GM21360 (cell line): ENCODE measurements at regions not wholly inside any gene's neighbourhood (a gene's known extent, or its start where the extent isn't known, plus 50 kb on each side); places are given as distances from the start of the nearest gene placed in this dataset.

Source experiments
- ATAC-seq: cut with Tn5 transposase; IDR thresholded peaks from one replicate; pipeline ENCODE4 v1.9.1; 2021; ENCODE audit warnings: mild to moderate bottlenecking, moderate library complexity; ENCODE audit not compliant: unreplicated experiment

GRCh38 chr19:28943651-28944050, 269.3 kb downstream of the UQCRFS1 start:
- no peak for ATAC-seq

- no peak for ATAC-seq
These were observed 271.1 kb downstream of the UQCRFS1 start for GRCh38 chr19:28941833-28942232.

GRCh38 chr19:28940751-28941500, 272.0 kb downstream of the UQCRFS1 start:
- no peak for ATAC-seq

GRCh38 chr19:28939236-28939635, 273.7 kb downstream of the UQCRFS1 start:
- ATAC-seq, result no peak

GRCh38 chr19:28936001-28936400, 276.9 kb downstream of the UQCRFS1 start:
- no peak for ATAC-seq

- no peak for ATAC-seq
These were observed 278.3 kb downstream of the UQCRFS1 start for GRCh38 chr19:28934631-28935030.

GRCh38 chr19:28933039-28933438, 279.9 kb downstream of the UQCRFS1 start:
- no peak for ATAC-seq

- ATAC-seq, result no peak
These were observed 280.5 kb downstream of the UQCRFS1 start for GRCh38 chr19:28932446-28932845.

- ATAC-seq, result no peak
These were observed 283.9 kb downstream of the UQCRFS1 start for GRCh38 chr19:28929006-28929405.

GRCh38 chr19:28927456-28927855, 285.5 kb downstream of the UQCRFS1 start:
- no peak for ATAC-seq

GRCh38 chr19:28920269-28921066, 292.5 kb downstream of the UQCRFS1 start:
- ATAC-seq, result no peak

GRCh38 chr19:28917621-28918020, 295.3 kb downstream of the UQCRFS1 start:
- ATAC-seq, result no peak

GRCh38 chr19:28915737-28916460, 297.1 kb downstream of the UQCRFS1 start:
- ATAC-seq, result no peak

- ATAC-seq, result no peak
These were observed 297.7 kb downstream of the UQCRFS1 start for GRCh38 chr19:28915202-28915601.

GRCh38 chr19:28914173-28914572, 298.8 kb downstream of the UQCRFS1 start:
- no peak for ATAC-seq

- no peak for ATAC-seq
These were observed 299.3 kb downstream of the UQCRFS1 start for GRCh38 chr19:28913626-28914025.

- no peak for ATAC-seq
These were observed 304.0 kb downstream of the UQCRFS1 start for GRCh38 chr19:28908941-28909340.

- no peak for ATAC-seq
These were observed 305.4 kb downstream of the UQCRFS1 start for GRCh38 chr19:28907534-28907933.

GRCh38 chr19:28905996-28906395, 307.0 kb downstream of the UQCRFS1 start:
- ATAC-seq, result no peak

GRCh38 chr19:28899703-28900102, 313.2 kb downstream of the UQCRFS1 start:
- ATAC-seq, result no peak

GRCh38 chr19:28898249-28898648, 314.7 kb downstream of the UQCRFS1 start:
- no peak for ATAC-seq
